IMR-90 (cell line): ENCODE measurements at regions not wholly inside any gene's neighbourhood (a gene's known extent, or its start where the extent isn't known, plus 50 kb on each side); places are given as distances from the start of the nearest gene placed in this dataset.

Experiments used
- ATAC-seq: fragments of 200-7000 bp; cut with Tn5 transposase; 2 replicates; pipeline ENCODE4 v1.9.1; 2020; ENCODE audit warnings: low read depth, mild to moderate bottlenecking, moderate library complexity
- BruUV-seq: library from RNA; stranded (reverse); fragments of 400-500 nt; replicated peaks from 2 replicates; lab custom pipeline; 2021; lab: Mats Ljungman, UMichigan
- CTCF ChIA-PET: fragments of 300-600 bp; formaldehyde crosslinking; extraction: SDS; loops from one replicate; lab custom pipeline; 2021; ENCODE audit warnings: antibody characterized with exemption; lab: Yijun Ruan, JAX
- POLR2A ChIA-PET: fragments of 300-600 bp; sonication (Branson Sonifier 250); formaldehyde crosslinking; loops from one replicate; lab custom pipeline; 2022; ENCODE audit warnings: antibody characterized with exemption; ENCODE audit not compliant: unreplicated experiment; lab: Charles Lee
- DNase-seq: peaks from one replicate; pipeline ENCODE4 v3.0.0; 2013
- H2AFZ ChIP-seq: replicated peaks from 2 replicates; pipeline ENCODE3; 2013; ENCODE audit warnings: low read length, mild to moderate bottlenecking; ENCODE audit not compliant: poor library complexity
- H2AK5ac ChIP-seq: 2 replicates; pipeline ENCODE4 v1.6.1; 2013; ENCODE audit warnings: low read depth, low read length, inconsistent platforms
- H2AK9ac ChIP-seq: replicated peaks from 2 replicates; pipeline ENCODE3; 2013; ENCODE audit warnings: mild to moderate bottlenecking, low read depth, low read length, moderate library complexity; ENCODE audit not compliant: poor library complexity
- H2BK120ac ChIP-seq: 2 replicates; pipeline ENCODE4 v1.6.1; 2013; ENCODE audit warnings: low read depth, low read length, inconsistent platforms
- H2BK15ac ChIP-seq: 3 replicates; pipeline ENCODE4 v1.6.1; 2013; ENCODE audit warnings: low read depth, low read length, inconsistent platforms
- H2BK20ac ChIP-seq: 2 replicates; pipeline ENCODE4 v1.6.1; 2013; ENCODE audit warnings: low read depth, mild to moderate bottlenecking, inconsistent platforms, low read length, moderate library complexity
- H2BK5ac ChIP-seq: 2 replicates; pipeline ENCODE4 v1.6.1; 2013; ENCODE audit warnings: mild to moderate bottlenecking, low read depth, low read length, inconsistent platforms; ENCODE audit not compliant: poor library complexity, severe bottlenecking
- H3K14ac ChIP-seq: replicated peaks from 2 replicates; pipeline ENCODE4 v1.6.1; 2013; ENCODE audit warnings: low read depth, low read length, inconsistent platforms
- H3K18ac ChIP-seq: 2 replicates; pipeline ENCODE4 v1.6.1; 2013; ENCODE audit warnings: low read depth, low read length, control low read depth
- H3K23ac ChIP-seq: 2 replicates; pipeline ENCODE4 v1.6.1; 2013; ENCODE audit warnings: low read depth, low read length, inconsistent platforms
- H3K27ac ChIP-seq: 2 replicates; pipeline ENCODE4 v1.5.1; 2013; ENCODE audit warnings: mild to moderate bottlenecking, control low read depth, low read length; ENCODE audit not compliant: insufficient read depth
- H3K27me3 ChIP-seq: 2 replicates; pipeline ENCODE4 v1.6.1; 2013; ENCODE audit warnings: low read length; ENCODE audit not compliant: control insufficient read depth, insufficient read depth
- H3K36me3 ChIP-seq: 2 replicates; pipeline ENCODE4 v1.6.1; 2013; ENCODE audit warnings: low read length, mixed read lengths; ENCODE audit not compliant: control insufficient read depth, insufficient read depth
- H3K4ac ChIP-seq: 2 replicates; pipeline ENCODE4 v1.6.1; 2013; ENCODE audit warnings: low read depth, low read length, inconsistent platforms
- H3K4me1 ChIP-seq: 2 replicates; pipeline ENCODE4 v1.6.1; 2013; ENCODE audit warnings: low read length, mixed read lengths; ENCODE audit not compliant: control insufficient read depth, insufficient read depth
- H3K4me2 ChIP-seq: 2 replicates; pipeline ENCODE4 v1.6.1; 2013; ENCODE audit warnings: low read depth, mild to moderate bottlenecking, control low read depth, low read length, moderate library complexity
- H3K4me3 ChIP-seq: 2 replicates; pipeline ENCODE4 v1.5.1; 2013; ENCODE audit warnings: low read depth, mild to moderate bottlenecking, control low read depth, low read length, moderate library complexity; ENCODE audit not compliant: insufficient read depth
- H3K56ac ChIP-seq: 2 replicates; pipeline ENCODE4 v1.6.1; 2013; ENCODE audit warnings: low read length, inconsistent platforms; ENCODE audit not compliant: insufficient read depth; ENCODE audit errors: extremely low read depth
- H3K79me1 ChIP-seq, 2 experiments: 2 replicates each; pipeline ENCODE4 v1.6.1; 2013; ENCODE audit warnings: low read length in 2 of 2, inconsistent platforms in 1 of 2, low read depth in 1 of 2
- H3K9ac ChIP-seq: 2 replicates; pipeline ENCODE4 v1.6.1; 2013; ENCODE audit warnings: low read depth, low read length, control low read depth
- H3K9me1 ChIP-seq: 2 replicates; pipeline ENCODE4 v1.6.1; 2013; ENCODE audit warnings: low read length, inconsistent platforms; ENCODE audit not compliant: insufficient read depth
- H3K9me3 ChIP-seq: 2 replicates; pipeline ENCODE4 v1.6.1; 2013; ENCODE audit warnings: low read length; ENCODE audit not compliant: control insufficient read depth, insufficient read depth
- H4K20me1 ChIP-seq: 2 replicates; pipeline ENCODE4 v1.6.1; 2013; ENCODE audit warnings: low read length, inconsistent platforms; ENCODE audit not compliant: insufficient read depth
- H4K5ac ChIP-seq: 2 replicates; pipeline ENCODE4 v1.6.1; 2013; ENCODE audit warnings: mild to moderate bottlenecking, low read depth, low read length, control low read depth
- H4K8ac ChIP-seq, 2 experiments: 2 replicates each; pipeline ENCODE4 v1.6.1; 2013; ENCODE audit warnings: low read depth in 2 of 2, low read length in 2 of 2, control low read depth in 1 of 2, inconsistent platforms in 1 of 2
- H4K91ac ChIP-seq: 2 replicates; pipeline ENCODE4 v1.6.1; 2013; ENCODE audit warnings: low read depth, low read length, inconsistent platforms; ENCODE audit not compliant: insufficient read depth
- CEBPB ChIP-seq: IDR thresholded peaks from 2 replicates; pipeline ENCODE4 v1.6.1; 2012; ENCODE audit warnings: low read depth, low read length, improper control_type of control experiment
- FOS ChIP-seq: fragments of 150-350 bp; IDR thresholded peaks from 2 replicates; pipeline ENCODE4 v1.6.1; 2016; ENCODE audit warnings: low read depth, low read length
- MAFK ChIP-seq: IDR thresholded peaks from 2 replicates; pipeline ENCODE4 v1.6.1; 2012; ENCODE audit warnings: low read depth, low read length, improper control_type of control experiment
- MAZ ChIP-seq: IDR thresholded peaks from 2 replicates; pipeline ENCODE4 v1.6.1; 2012; ENCODE audit warnings: low read depth, mild to moderate bottlenecking, low read length, improper control_type of control experiment, moderate library complexity, borderline replicate concordance
- MXI1 ChIP-seq: IDR thresholded peaks from 2 replicates; pipeline ENCODE4 v1.6.1; 2012; ENCODE audit warnings: low read depth, mild to moderate bottlenecking, low read length, moderate library complexity, borderline replicate concordance
- POLR2A ChIP-seq: IDR thresholded peaks from 2 replicates; pipeline ENCODE4 v1.6.1; 2012; ENCODE audit warnings: mild to moderate bottlenecking, low read depth, low read length
- RAD21 ChIP-seq: IDR thresholded peaks from 2 replicates; pipeline ENCODE4 v1.6.1; 2012; ENCODE audit warnings: low read length, improper control_type of control experiment
- RCOR1 ChIP-seq: IDR thresholded peaks from 2 replicates; pipeline ENCODE4 v1.6.1; 2012; ENCODE audit warnings: mild to moderate bottlenecking, low read length, improper control_type of control experiment; ENCODE audit not compliant: insufficient replicate concordance
- dilution Hi-C: fragments of 300-500 bp; cut with HindIII; formaldehyde crosslinking; loops from one replicate; pipeline ENCODE4 v1.14.3; 2018; ENCODE audit warnings: low sequenced_read_pairs; ENCODE audit not compliant: unreplicated experiment
- in situ Hi-C: fragments of 300-500 bp; cut with MboI; formaldehyde crosslinking; loops from 3 replicates; pipeline ENCODE4 v1.14.3; 2019; ENCODE audit warnings: low sequenced_read_pairs, inconsistent platforms, mixed read lengths
- intact Hi-C: fragments of 100-400 bp; cut with micrococcal nuclease; formaldehyde crosslinking; loops from 2 replicates; pipeline ENCODE4 v1.10.0; 2022
- TF ChIP-seq, protein P1 (sequence below): conservative IDR thresholded peaks from 2 replicates; pipeline ENCODE4 v1.5.1; 2012; ENCODE audit warnings: mild to moderate bottlenecking, low read depth, low read length, improper control_type of control experiment
- TF ChIP-seq, protein P2 (sequence below): fragments of 150-350 bp; IDR thresholded peaks from 2 replicates; pipeline ENCODE4 v1.6.1; 2017; ENCODE audit warnings: mild to moderate bottlenecking, antibody characterized with exemption, low read length, low read depth
- TF ChIP-seq, protein P3 (sequence below): fragments of 150-350 bp; IDR thresholded peaks from 2 replicates; pipeline ENCODE4 v1.6.1; 2016; ENCODE audit warnings: low read depth, mild to moderate bottlenecking, low read length, moderate library complexity, borderline replicate concordance

DNA sequence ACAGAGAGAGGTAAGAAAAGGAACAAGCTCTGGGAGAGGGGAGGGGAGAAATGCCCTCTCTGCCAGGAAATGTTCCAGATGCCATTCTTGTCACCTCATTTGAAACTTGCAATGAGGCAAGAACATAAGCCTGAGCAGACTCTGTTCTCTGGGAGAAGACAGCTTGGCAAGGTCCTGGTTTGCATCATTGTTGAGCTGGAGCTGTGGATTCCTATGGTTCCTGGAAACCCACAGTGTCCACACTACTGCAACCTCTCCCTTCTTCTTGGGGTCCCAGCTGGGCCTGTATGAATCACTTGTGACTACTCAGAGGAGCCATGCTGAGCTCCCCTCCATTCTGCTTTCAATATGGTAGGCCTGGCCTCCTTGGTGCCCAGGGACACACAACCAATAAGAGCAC is 60.8 kb upstream of the HECTD2 start:
- Histone ChIP-seq H2BK15ac (peak overlapping the region; percentile 90; the same call in 2 of the 3 replicates), H3K9ac (no peak overlapping the region), H3K9me1 (peaks cover 7% of the 10 kb centered on the region; the same call in 1 of the 2 replicates), H3K9me3 (no peaks in the 10 kb centered on the region), H3K36me3 (no peaks in the 10 kb centered on the region), H2BK5ac (peak overlapping the region; percentile 98), H2BK20ac (peak overlapping the region; percentile 99), H3K14ac (peak overlapping the region; percentile 93), H3K18ac (peak overlapping the region; percentile 88), H3K4me2 (peak overlapping the region; percentile 9; the same call in 1 of the 2 replicates), H2AFZ (peak overlapping the region; percentile 77), H4K5ac (peak overlapping the region; percentile 90), H4K20me1 (no peaks in the 10 kb centered on the region), H4K91ac (peak overlapping the region; percentile 77), H3K4ac (peak overlapping the region; percentile 94), H3K56ac (peak overlapping the region; percentile 57; the same call in 1 of the 2 replicates), H2AK9ac (peak overlapping the region; percentile 34), H2BK120ac (peak overlapping the region; percentile 96), H2AK5ac (peak overlapping the region; percentile 71), H3K27me3 (no peaks in the 10 kb centered on the region), H3K4me1 (peaks cover 18% of the 10 kb centered on the region), H3K79me1 (no peaks in the 10 kb centered on the region), H3K4me3 (no peak overlapping the region), H4K8ac (peak overlapping the region; percentile 60 to 92; a peak in 3 of 4 replicates), H3K23ac (peak overlapping the region; percentile 87; the same call in 1 of the 2 replicates), H3K27ac (peak overlapping the region; percentile 65)
- dilution Hi-C loops, result no loop called here
- TF ChIP-seq MXI1 (0 out of 2 replicates have a peak, but pooled peaks have one; percentile 41), RCOR1 (peak; percentile 60), CEBPB (peak; percentile 97), MAZ (no peak; the same call in 1 of the 2 replicates), MAFK (peak; percentile 44), RAD21 (0 out of 2 replicates have a peak, but pooled peaks have one; percentile 3), POLR2A (no peak), FOS (peak; percentile 89)
- TF ChIP-seq, protein P1, sequence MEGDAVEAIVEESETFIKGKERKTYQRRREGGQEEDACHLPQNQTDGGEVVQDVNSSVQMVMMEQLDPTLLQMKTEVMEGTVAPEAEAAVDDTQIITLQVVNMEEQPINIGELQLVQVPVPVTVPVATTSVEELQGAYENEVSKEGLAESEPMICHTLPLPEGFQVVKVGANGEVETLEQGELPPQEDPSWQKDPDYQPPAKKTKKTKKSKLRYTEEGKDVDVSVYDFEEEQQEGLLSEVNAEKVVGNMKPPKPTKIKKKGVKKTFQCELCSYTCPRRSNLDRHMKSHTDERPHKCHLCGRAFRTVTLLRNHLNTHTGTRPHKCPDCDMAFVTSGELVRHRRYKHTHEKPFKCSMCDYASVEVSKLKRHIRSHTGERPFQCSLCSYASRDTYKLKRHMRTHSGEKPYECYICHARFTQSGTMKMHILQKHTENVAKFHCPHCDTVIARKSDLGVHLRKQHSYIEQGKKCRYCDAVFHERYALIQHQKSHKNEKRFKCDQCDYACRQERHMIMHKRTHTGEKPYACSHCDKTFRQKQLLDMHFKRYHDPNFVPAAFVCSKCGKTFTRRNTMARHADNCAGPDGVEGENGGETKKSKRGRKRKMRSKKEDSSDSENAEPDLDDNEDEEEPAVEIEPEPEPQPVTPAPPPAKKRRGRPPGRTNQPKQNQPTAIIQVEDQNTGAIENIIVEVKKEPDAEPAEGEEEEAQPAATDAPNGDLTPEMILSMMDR, result no peak
- TF ChIP-seq, protein P2, sequence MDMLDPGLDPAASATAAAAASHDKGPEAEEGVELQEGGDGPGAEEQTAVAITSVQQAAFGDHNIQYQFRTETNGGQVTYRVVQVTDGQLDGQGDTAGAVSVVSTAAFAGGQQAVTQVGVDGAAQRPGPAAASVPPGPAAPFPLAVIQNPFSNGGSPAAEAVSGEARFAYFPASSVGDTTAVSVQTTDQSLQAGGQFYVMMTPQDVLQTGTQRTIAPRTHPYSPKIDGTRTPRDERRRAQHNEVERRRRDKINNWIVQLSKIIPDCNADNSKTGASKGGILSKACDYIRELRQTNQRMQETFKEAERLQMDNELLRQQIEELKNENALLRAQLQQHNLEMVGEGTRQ, result no peak
- TF ChIP-seq, protein P3, sequence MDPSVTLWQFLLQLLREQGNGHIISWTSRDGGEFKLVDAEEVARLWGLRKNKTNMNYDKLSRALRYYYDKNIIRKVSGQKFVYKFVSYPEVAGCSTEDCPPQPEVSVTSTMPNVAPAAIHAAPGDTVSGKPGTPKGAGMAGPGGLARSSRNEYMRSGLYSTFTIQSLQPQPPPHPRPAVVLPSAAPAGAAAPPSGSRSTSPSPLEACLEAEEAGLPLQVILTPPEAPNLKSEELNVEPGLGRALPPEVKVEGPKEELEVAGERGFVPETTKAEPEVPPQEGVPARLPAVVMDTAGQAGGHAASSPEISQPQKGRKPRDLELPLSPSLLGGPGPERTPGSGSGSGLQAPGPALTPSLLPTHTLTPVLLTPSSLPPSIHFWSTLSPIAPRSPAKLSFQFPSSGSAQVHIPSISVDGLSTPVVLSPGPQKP, result no peak
- BruUV-seq, result no TSS peak
- POLR2A ChIA-PET, result interaction anchor here (0.6 kb wide), 2 partner anchors 66 to 197 kb away, joined by 3 to 7 read pairs; no protein-coding TSS in a partner anchor
- ATAC-seq (peak; percentile 89), DNase-seq (peak; percentile 99)
- CTCF ChIA-PET, result interaction anchor here (0.7 kb wide), 1 partner anchor 50 kb away, joined by 4 read pairs; no protein-coding TSS in a partner anchor
- in situ Hi-C loops, result no loop called here
- intact Hi-C loops, result no loop called here
